ENCODE measurements at regions not wholly inside any gene's neighbourhood (a gene's known extent, or its start where the extent isn't known, plus 50 kb on each side); places are given as distances from the start of the nearest gene placed in this dataset.

DNA sequence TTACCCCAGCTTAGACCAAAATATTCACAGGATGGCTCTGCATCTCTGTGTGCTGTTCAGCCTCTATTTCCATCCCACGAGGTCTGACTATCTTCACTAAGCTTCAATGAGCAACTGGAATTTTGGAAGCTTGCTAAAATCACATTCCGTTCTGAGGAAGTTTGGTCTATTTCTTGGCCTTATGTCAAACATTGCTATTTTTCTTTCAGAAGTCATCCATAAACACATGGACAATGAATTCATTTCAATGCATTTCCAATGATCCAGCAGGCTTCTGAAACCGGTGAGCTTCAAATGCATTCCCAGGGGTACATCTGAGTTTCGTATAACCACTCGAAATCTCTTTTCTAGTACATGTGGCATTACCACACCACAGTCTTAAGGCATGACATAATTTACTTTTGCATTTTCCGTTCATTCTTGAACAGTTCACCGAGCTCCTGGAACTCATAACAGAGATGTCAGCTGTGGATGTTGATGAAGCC, 294.1 kb upstream of the KAZN start:
- TF ChIP-seq, protein P1, sequence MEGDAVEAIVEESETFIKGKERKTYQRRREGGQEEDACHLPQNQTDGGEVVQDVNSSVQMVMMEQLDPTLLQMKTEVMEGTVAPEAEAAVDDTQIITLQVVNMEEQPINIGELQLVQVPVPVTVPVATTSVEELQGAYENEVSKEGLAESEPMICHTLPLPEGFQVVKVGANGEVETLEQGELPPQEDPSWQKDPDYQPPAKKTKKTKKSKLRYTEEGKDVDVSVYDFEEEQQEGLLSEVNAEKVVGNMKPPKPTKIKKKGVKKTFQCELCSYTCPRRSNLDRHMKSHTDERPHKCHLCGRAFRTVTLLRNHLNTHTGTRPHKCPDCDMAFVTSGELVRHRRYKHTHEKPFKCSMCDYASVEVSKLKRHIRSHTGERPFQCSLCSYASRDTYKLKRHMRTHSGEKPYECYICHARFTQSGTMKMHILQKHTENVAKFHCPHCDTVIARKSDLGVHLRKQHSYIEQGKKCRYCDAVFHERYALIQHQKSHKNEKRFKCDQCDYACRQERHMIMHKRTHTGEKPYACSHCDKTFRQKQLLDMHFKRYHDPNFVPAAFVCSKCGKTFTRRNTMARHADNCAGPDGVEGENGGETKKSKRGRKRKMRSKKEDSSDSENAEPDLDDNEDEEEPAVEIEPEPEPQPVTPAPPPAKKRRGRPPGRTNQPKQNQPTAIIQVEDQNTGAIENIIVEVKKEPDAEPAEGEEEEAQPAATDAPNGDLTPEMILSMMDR (conservative IDR thresholded peaks at IDR 0.05; ENCODE audit: control insufficient read depth, insufficient read depth, low read depth, low read length) = no peak
- no peak overlapping the region for H3K4me3 ChIP-seq (ENCODE audit: control insufficient read depth, low read depth, low read length)
- peak; percentile 91 for DNase-seq (ENCODE audit: low read depth)

DNA sequence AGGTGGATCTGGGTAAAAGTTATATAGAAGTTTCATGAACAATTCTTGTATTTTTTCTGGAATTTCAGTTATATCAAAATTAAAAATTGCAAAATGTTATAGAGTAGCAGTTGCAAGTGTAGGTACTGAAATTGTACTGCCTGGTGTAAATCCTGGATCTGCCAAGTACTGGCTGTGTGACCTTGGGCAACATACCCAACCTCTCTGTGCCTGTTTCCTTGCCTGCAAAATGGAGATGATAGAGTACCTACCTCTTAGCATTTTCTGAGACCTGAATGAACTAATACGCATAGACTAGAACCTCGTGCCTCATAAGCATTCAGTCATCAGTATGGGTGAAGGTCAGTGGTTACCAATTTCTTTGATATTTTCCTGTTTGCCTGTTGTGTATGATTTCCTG, 290.0 kb upstream of the KAZN start:
- no peak overlapping the region for H3K4me3 ChIP-seq (ENCODE audit: control insufficient read depth, low read depth, low read length)
- DNase-seq (ENCODE audit: low read depth) = no peak
- TF ChIP-seq, protein P1 (conservative IDR thresholded peaks at IDR 0.05; ENCODE audit: control insufficient read depth, insufficient read depth, low read depth, low read length) = no peak

DNA sequence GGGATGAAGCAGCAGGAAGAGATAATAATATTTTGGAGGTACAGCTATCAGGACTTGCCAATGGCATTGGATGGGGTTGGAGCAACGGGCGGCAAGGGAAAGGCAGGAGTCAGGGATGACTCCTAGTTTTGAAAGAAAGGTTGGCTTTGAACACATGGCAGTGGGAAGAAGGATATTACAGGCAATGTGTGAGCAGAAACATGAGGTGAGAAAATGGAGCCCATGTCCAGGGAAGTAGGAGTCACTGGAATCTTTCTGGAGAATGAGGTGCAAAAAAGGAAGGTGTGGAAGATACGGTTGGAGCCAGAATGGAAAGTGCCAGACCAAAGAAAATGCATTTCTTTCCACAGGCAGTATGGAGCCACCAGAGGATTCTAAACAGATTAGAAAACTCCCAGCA, 288.5 kb upstream of the KAZN start:
- H3K4me3 ChIP-seq (ENCODE audit: control insufficient read depth, low read depth, low read length) = no peak overlapping the region
- DNase-seq (ENCODE audit: low read depth) = no peak
- TF ChIP-seq, protein P1 (conservative IDR thresholded peaks at IDR 0.05; ENCODE audit: control insufficient read depth, insufficient read depth, low read depth, low read length) = no peak

DNA sequence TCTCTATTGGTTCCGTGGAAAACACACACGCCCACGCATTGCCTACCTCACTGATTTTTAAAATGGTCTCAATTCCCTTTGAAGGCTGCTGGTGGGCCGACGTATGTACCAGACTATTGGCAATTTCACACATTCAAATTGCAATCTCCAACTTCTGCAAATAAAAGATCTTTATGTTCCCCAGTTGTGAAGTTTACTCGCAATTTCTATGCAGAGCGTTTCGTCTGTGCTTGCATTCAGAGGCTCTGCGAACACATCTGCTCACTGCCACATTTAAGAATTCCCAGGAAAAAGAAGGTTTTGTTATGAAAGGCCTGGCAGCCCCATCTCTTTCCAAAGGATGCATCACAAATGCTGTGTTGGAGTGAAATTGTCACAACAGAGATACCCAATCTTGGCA, 288.0 kb upstream of the KAZN start:
- TF ChIP-seq, protein P1 (conservative IDR thresholded peaks at IDR 0.05; ENCODE audit: control insufficient read depth, insufficient read depth, low read depth, low read length) = no peak
- DNase-seq (ENCODE audit: low read depth) = no peak
- H3K4me3 ChIP-seq (ENCODE audit: control insufficient read depth, low read depth, low read length) = no peak overlapping the region

DNA sequence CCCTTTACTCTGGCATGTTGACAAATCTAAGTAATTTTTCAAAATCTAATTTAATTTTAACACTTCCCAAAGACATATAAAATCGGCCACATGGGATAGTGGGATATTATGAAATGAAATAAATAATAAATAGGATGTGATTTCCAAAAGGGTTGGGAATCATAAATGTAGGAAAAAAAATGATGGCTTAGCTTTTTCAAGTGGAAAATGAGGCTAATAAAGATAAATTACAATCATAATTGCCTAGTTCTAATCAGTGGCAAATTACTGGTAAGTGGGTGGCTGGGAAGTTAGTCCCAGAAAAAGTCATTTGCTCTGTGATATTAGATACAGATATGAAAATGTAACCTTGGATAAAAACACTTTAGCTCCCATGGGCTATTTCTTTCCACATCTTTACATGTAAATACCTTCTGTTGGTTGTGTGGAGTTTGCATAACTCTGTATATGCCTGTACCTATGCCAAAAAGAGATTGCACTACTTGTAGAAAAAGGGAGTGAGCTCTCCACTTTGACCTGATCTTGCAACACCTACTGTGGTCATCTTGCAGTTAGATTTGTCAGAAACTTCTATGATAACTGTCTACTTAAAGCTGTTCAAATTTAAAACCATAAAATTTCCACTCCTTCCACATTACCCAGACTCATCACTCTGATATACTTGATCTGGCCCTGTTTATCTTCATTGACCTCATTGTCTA, 284.6 kb upstream of the KAZN start:
- TF ChIP-seq, protein P1 (conservative IDR thresholded peaks at IDR 0.05; ENCODE audit: control insufficient read depth, insufficient read depth, low read depth, low read length) = no peak
- no peak overlapping the region for H3K4me3 ChIP-seq (ENCODE audit: control insufficient read depth, low read depth, low read length)
- DNase-seq (ENCODE audit: low read depth) = no peak

DNA sequence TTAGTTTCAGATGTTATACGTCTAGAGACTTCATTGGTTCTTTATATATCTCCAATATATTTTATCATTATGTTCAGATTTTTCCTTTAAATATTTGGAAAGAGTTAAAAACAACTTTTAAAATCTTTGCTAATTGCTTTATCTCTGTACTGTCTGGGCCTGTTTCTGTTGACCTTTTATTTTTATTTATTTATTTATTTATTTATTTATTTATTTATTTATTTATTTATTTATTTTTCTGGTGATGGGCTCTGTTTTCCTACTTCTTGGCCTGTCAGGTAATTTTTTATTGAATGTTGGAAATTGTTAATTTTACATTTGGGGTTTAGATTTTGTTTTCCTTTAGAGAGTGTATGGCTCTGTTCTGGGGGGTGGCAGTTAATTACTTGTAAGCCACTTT, 279.7 kb upstream of the KAZN start:
- TF ChIP-seq, protein P1 (conservative IDR thresholded peaks at IDR 0.05; ENCODE audit: control insufficient read depth, insufficient read depth, low read depth, low read length) = no peak
- DNase-seq (ENCODE audit: low read depth) = no peak

More for the DNA sequence above, 279.7 kb upstream of the KAZN start:
- no peak overlapping the region for H3K4me3 ChIP-seq (ENCODE audit: control insufficient read depth, low read depth, low read length)
